Activated CD4-positive, alpha-beta memory T cell treated with anti-CD3 and anti-CD28 coated beads for 36 hours (primary cell): ENCODE measurements at regions not wholly inside any gene's neighbourhood (a gene's known extent, or its start where the extent isn't known, plus 50 kb on each side); places are given as distances from the start of the nearest gene placed in this dataset.

Source experiments
- CTCF ChIA-PET: fragments of 350-600 bp; sonication (Branson Sonifier 250); formaldehyde crosslinking; loops from one replicate; lab custom pipeline; 2021; ENCODE audit warnings: antibody characterized with exemption, inconsistent platforms; lab: Charles Lee
- POLR2A ChIA-PET: fragments of 350-600 bp; sonication (Branson Sonifier 250); formaldehyde crosslinking; loops from one replicate; lab custom pipeline; 2021; ENCODE audit warnings: antibody characterized with exemption; lab: Charles Lee
- DNase-seq: peaks from one replicate; pipeline ENCODE4 v3.0.0-alpha.2; 2020
- H3K27ac Mint-ChIP-seq: one replicate; pipeline ENCODE4 v1.8.0; 2021; ENCODE audit warnings: mixed read lengths
- H3K27me3 Mint-ChIP-seq: one replicate; pipeline ENCODE4 v1.8.0; 2021; ENCODE audit warnings: mixed read lengths
- H3K36me3 Mint-ChIP-seq: one replicate; pipeline ENCODE4 v1.8.0; 2021; ENCODE audit warnings: mixed read lengths
- H3K4me1 Mint-ChIP-seq: one replicate; pipeline ENCODE4 v1.8.0; 2021; ENCODE audit warnings: low read depth, mixed read lengths
- H3K4me3 Mint-ChIP-seq: one replicate; pipeline ENCODE4 v1.8.0; 2021; ENCODE audit warnings: mild to moderate bottlenecking, mixed read lengths
- H3K9me3 Mint-ChIP-seq: one replicate; pipeline ENCODE4 v1.8.0; 2021; ENCODE audit warnings: mixed read lengths
- intact Hi-C: fragments of 100-400 bp; cut with micrococcal nuclease; formaldehyde crosslinking; loops from one replicate; pipeline ENCODE4 v1.15.1; 2023

GRCh38 chr9:80294955-80295354, 723.2 kb downstream of the TLE4 start:
- H3K36me3 Mint-ChIP-seq: no peaks in the 10 kb centered on the region
- no peak overlapping the region for H3K27ac Mint-ChIP-seq
- CTCF ChIA-PET: no interaction called here
- H3K9me3 Mint-ChIP-seq: peaks cover 18% of the 10 kb centered on the region
- intact Hi-C loops: no loop called here
- no peak for DNase-seq
- POLR2A ChIA-PET: no interaction called here
- H3K27me3 Mint-ChIP-seq: no peaks in the 10 kb centered on the region
- no peaks in the 10 kb centered on the region for H3K4me1 Mint-ChIP-seq
- no peak overlapping the region for H3K4me3 Mint-ChIP-seq

DNA sequence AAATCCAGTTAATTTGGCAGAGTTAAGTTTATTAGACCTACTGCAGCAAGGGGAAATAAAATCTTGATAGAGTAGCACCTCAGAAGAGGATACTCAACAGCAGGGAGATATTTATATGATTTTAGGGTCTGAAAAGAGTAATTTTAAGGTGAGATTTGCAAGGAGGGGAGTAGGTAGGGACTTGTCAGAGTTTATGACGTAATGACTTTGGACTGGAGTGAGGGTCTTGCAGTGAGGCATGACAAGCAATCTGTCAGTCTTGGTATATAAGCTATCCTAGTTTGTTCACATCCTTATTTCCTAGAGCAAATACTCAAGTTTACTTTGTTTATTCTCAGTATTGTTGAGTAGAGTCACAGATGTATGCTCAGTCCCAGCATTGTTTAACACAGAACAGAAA, 722.6 kb downstream of the TLE4 start:
- POLR2A ChIA-PET: no interaction called here
- Mint-ChIP-seq H3K27me3 (no peaks in the 10 kb centered on the region), H3K9me3 (peaks cover 18% of the 10 kb centered on the region), H3K36me3 (no peaks in the 10 kb centered on the region), H3K27ac (no peak overlapping the region), H3K4me3 (no peak overlapping the region), H3K4me1 (no peaks in the 10 kb centered on the region)
- DNase-seq: no peak
- intact Hi-C loops: no loop called here
- CTCF ChIA-PET: no interaction called here

GRCh38 chr9:80292231-80292630, 720.5 kb downstream of the TLE4 start:
- Mint-ChIP-seq H3K27me3 (no peaks in the 10 kb centered on the region), H3K9me3 (peaks cover 11% of the 10 kb centered on the region), H3K27ac (no peak overlapping the region), H3K4me3 (no peak overlapping the region), H3K4me1 (no peaks in the 10 kb centered on the region), H3K36me3 (no peaks in the 10 kb centered on the region)
- ChIA-PET CTCF (no interaction called here), POLR2A (no interaction called here)
- DNase-seq: no peak
- intact Hi-C loops: no loop called here

GRCh38 chr9:80285326-80285725, 713.6 kb downstream of the TLE4 start:
- no peak for DNase-seq
- H3K27me3 Mint-ChIP-seq: no peaks in the 10 kb centered on the region
- H3K36me3 Mint-ChIP-seq: no peaks in the 10 kb centered on the region
- intact Hi-C loops: no loop called here
- peaks cover 2% of the 10 kb centered on the region for H3K9me3 Mint-ChIP-seq
- H3K27ac Mint-ChIP-seq: no peak overlapping the region
- no peaks in the 10 kb centered on the region for H3K4me1 Mint-ChIP-seq
- ChIA-PET CTCF (no interaction called here), POLR2A (no interaction called here)
- no peak overlapping the region for H3K4me3 Mint-ChIP-seq

GRCh38 chr9:80282766-80283165, 711.0 kb downstream of the TLE4 start:
- ChIA-PET POLR2A (no interaction called here), CTCF (no interaction called here)
- no peaks in the 10 kb centered on the region for H3K36me3 Mint-ChIP-seq
- intact Hi-C loops: no loop called here
- H3K9me3 Mint-ChIP-seq: peaks cover 2% of the 10 kb centered on the region
- H3K27ac Mint-ChIP-seq: no peak overlapping the region
- DNase-seq: no peak
- no peaks in the 10 kb centered on the region for H3K4me1 Mint-ChIP-seq
- H3K27me3 Mint-ChIP-seq: no peaks in the 10 kb centered on the region
- no peak overlapping the region for H3K4me3 Mint-ChIP-seq

DNA sequence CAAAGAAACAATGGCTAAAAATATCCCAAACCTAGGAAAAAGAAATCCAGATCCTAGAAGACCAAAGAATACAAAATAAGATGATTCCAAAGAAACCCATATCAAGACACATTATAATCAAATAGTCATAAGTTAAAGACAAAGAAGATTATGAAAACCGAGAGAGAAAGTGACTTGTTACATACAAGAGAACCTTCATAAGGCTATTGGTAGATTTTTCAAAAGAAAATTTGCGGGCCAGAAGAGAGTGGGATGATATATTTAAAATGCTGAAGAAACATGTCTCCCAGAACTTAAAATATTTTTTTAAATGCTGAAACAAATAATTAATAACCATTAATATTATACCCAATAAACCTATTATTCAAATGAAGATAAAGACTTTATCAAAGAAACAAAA, 687.3 kb downstream of the TLE4 start:
- H3K4me1 Mint-ChIP-seq: no peaks in the 10 kb centered on the region
- no peak overlapping the region for H3K27ac Mint-ChIP-seq
- no peaks in the 10 kb centered on the region for H3K27me3 Mint-ChIP-seq
- ChIA-PET CTCF (no interaction called here), POLR2A (no interaction called here)
- peaks cover 16% of the 10 kb centered on the region for H3K9me3 Mint-ChIP-seq
- no peak overlapping the region for H3K4me3 Mint-ChIP-seq
- intact Hi-C loops: no loop called here
- DNase-seq: no peak
- no peaks in the 10 kb centered on the region for H3K36me3 Mint-ChIP-seq

DNA sequence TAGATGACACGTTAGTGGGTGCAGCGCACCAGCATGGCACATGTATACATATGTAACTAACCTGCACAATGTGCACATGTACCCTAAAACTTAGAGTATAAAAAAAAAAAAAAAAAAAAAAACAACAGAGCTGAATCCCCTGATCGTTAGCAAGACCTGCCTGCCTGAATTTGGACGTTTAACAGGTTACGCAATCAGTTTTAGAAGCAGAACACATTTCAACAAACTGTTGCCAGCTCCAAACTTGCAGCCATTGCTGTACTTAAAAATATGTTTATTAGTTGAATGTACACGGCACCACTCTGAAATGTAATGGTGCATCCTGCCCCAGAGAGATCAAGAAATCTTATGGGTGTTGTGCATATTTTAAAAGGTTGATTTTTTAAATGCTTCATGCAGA, 680.0 kb downstream of the TLE4 start:
- intact Hi-C loops: no loop called here
- ChIA-PET POLR2A (no interaction called here), CTCF (no interaction called here)
- no peak overlapping the region for H3K4me3 Mint-ChIP-seq
- no peaks in the 10 kb centered on the region for H3K9me3 Mint-ChIP-seq
- no peak overlapping the region for H3K27ac Mint-ChIP-seq
- H3K36me3 Mint-ChIP-seq: no peaks in the 10 kb centered on the region
- DNase-seq: no peak
- H3K27me3 Mint-ChIP-seq: no peaks in the 10 kb centered on the region
- no peaks in the 10 kb centered on the region for H3K4me1 Mint-ChIP-seq

DNA sequence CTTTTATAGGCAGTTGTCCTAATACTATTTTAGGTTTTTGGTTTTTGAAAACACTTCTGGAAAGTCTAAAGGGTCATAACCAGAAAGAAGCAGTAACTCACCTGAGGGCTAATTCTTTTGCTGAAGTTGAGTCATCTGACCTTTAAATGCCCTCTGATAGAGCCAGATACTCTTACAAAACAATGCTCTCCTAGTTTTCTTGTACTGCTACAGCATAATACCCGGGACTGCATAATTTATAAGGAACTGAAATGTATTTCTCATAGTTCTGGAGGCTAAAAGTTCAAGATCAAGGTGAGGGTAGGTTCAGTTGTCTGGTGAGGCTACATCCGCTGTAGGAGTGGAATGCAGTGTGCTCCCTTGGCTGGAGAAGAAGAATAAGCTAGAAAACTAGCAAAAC, 670.3 kb downstream of the TLE4 start:
- ChIA-PET CTCF (no interaction called here), POLR2A (no interaction called here)
- Mint-ChIP-seq H3K36me3 (no peaks in the 10 kb centered on the region), H3K27me3 (no peaks in the 10 kb centered on the region), H3K9me3 (no peaks in the 10 kb centered on the region), H3K4me3 (no peak overlapping the region), H3K27ac (no peak overlapping the region), H3K4me1 (no peaks in the 10 kb centered on the region)
- intact Hi-C loops: no loop called here
- DNase-seq: no peak

DNA sequence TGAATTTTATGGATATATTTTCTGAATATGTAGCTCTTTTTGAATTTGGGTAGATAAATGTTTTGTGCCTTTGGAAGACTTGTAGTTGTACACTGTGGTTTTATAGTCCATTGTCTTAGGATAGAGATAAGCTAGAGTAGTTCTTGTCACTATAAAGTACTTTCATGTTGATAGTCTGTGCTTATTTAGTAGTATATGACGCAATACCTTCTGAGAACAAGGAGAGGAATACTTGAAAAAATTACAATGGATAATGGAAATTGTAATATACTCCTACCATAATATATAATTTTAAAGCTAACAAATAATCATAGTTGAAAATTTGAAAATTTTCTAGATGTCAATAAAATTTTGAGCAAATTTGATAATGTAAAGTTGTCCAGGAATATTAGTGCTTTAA, 664.0 kb downstream of the TLE4 start:
- no peak for DNase-seq
- Mint-ChIP-seq H3K27ac (no peak overlapping the region), H3K4me3 (no peak overlapping the region), H3K36me3 (no peaks in the 10 kb centered on the region), H3K4me1 (no peaks in the 10 kb centered on the region), H3K27me3 (no peaks in the 10 kb centered on the region), H3K9me3 (peaks cover 2% of the 10 kb centered on the region)
- intact Hi-C loops: no loop called here
- POLR2A ChIA-PET: no interaction called here
- CTCF ChIA-PET: no interaction called here

DNA sequence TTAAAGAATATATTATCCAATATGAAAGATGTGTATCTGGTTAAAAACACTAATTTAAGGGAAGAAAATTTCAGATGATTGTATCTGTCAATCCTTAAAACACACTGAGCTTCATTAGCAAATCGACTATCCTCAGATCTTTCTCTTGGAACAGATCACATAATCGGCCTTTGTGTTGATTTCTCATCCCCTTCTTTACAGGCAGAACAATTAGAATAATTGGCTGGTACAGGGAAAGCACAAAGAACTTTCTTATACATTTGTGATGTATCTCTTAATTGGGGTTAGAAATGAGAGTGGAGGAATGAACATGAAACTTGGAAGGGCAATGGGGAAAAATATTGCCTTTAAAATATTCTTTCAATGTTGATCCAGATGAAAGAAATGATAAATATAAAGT, 662.1 kb downstream of the TLE4 start:
- H3K27ac Mint-ChIP-seq: no peak overlapping the region
- H3K4me3 Mint-ChIP-seq: no peak overlapping the region
- H3K4me1 Mint-ChIP-seq: no peaks in the 10 kb centered on the region
- no peaks in the 10 kb centered on the region for H3K27me3 Mint-ChIP-seq
- ChIA-PET POLR2A (no interaction called here), CTCF (no interaction called here)
- H3K9me3 Mint-ChIP-seq: peaks cover 4% of the 10 kb centered on the region
- H3K36me3 Mint-ChIP-seq: no peaks in the 10 kb centered on the region
- no peak for DNase-seq
- intact Hi-C loops: no loop called here

DNA sequence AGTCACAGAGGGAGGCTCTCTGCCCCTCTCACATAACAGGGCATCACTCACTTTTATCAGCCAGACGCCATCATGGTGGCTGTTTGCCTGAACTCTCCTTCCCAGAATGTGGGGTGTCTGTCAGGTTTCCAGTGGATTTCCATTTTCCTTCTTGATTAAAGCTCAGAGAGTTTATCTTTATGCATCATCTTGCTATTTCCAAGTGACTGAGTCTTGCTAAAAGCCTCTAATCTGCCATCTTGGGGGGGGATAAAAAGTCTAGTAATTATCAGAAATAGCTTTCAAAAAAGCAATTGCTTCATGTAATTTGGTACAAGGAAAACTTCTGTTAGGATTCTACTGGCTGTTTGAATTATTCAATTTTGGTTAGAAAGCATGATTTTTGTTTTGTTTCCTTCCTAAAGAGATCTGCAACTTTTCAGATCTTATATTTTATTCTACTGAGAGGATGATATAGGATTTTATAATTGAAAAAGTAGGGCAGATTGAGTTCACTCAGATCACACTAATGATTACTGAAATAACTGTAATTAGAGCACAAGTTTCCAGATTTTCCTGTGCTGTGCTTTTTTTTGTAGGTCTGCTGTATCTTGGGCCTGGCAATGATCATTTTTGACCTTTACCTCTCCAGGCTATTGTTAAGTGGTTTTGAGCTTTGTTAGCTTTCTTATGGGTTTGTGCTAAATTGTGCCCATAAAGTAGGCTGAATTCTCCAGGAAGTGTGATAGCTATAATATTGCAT, 661.5 kb downstream of the TLE4 start:
- Mint-ChIP-seq H3K4me3 (no peak overlapping the region), H3K36me3 (no peaks in the 10 kb centered on the region), H3K27ac (no peak overlapping the region), H3K4me1 (no peaks in the 10 kb centered on the region), H3K9me3 (peaks cover 4% of the 10 kb centered on the region), H3K27me3 (no peaks in the 10 kb centered on the region)
- intact Hi-C loops: no loop called here
- ChIA-PET CTCF (no interaction called here), POLR2A (no interaction called here)
- DNase-seq: no peak

GRCh38 chr9:80231318-80232236, 659.8 kb downstream of the TLE4 start:
- intact Hi-C loops: no loop called here
- H3K4me3 Mint-ChIP-seq: no peak overlapping the region
- H3K9me3 Mint-ChIP-seq: peaks cover 4% of the 10 kb centered on the region
- H3K27me3 Mint-ChIP-seq: no peaks in the 10 kb centered on the region
- no peaks in the 10 kb centered on the region for H3K4me1 Mint-ChIP-seq
- no peaks in the 10 kb centered on the region for H3K36me3 Mint-ChIP-seq
- no peak overlapping the region for H3K27ac Mint-ChIP-seq
- DNase-seq: no peak
- ChIA-PET POLR2A (no interaction called here), CTCF (interaction anchor here (0.8 kb wide), 1 partner anchor 15 kb away, joined by 3 read pairs; no protein-coding TSS in a partner anchor)

DNA sequence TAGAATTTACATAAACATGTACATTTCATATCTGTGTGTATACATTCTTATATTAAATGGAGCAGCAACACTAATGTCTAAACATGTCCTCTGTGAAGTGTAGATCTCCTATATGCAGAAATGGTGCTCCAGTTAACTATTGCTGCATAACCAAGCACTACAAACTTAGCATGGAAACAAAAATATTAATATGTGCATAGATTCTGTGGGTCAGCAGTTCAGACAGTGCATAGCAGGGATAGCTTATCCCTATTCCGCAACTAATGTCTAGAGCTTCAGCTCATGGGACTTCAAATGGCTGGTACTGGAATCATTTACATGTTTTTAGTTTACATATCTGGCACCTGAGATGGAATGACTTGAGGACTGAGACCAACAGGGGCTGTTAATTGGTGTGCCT, 652.1 kb downstream of the TLE4 start:
- no peak overlapping the region for H3K27ac Mint-ChIP-seq
- H3K9me3 Mint-ChIP-seq: no peaks in the 10 kb centered on the region
- CTCF ChIA-PET: no interaction called here
- intact Hi-C loops: no loop called here
- H3K4me3 Mint-ChIP-seq: no peak overlapping the region
- H3K4me1 Mint-ChIP-seq: no peaks in the 10 kb centered on the region
- no peaks in the 10 kb centered on the region for H3K36me3 Mint-ChIP-seq
- POLR2A ChIA-PET: no interaction called here
- no peaks in the 10 kb centered on the region for H3K27me3 Mint-ChIP-seq
- DNase-seq: no peak
